ENCODE measurements at regions not wholly inside any gene's neighbourhood (a gene's known extent, or its start where the extent isn't known, plus 50 kb on each side); places are given as distances from the start of the nearest gene placed in this dataset.

DNA sequence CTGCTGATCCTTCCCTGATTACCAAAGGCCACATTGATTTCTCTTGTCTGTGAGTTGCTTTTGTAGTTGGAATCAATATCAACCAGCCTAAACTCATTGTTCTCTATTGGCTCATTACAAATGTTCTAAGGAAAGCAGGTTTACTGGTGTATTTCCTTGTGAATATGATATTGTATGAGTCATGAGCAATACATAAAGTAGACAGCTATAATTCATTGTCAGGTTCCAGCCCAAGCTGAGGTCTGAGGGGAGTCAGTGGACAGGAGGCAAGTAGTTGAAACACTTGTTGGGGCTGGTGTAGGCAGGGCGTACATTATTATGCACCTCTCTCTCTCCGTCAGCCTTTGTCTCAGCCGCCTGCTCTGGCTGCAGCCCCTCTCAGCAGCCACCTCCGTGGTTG is 451.7 kb downstream of the IPMK start:
- no peak overlapping the region for H3K18ac ChIP-seq (ENCODE audit: low read length)
- H3K9ac ChIP-seq (ENCODE audit: low read depth, low read length, poor library complexity): no peak overlapping the region
- H2BK15ac ChIP-seq (ENCODE audit: low read length): no peak overlapping the region
- H3K4me2 ChIP-seq (ENCODE audit: insufficient read depth, low read length, poor library complexity, severe bottlenecking): no peak overlapping the region
- H3K9me3 ChIP-seq (replicated peaks in 1 of 2; ENCODE audit: control insufficient read depth in 2 of 2, insufficient read depth in 1 of 2, low read depth in 1 of 2, low read length in 2 of 2): no peaks in the 10 kb centered on the region
- H3K4ac ChIP-seq (ENCODE audit: low read length): no peak overlapping the region
- WGBS, 2 donors (ENCODE audit: extremely low coverage in 2 of 2, insufficient read length in 2 of 2, insufficient replicate concordance in 1 of 2): no CpG with 5 or more reads among the region's 4 CpGs
- H2AFZ ChIP-seq (ENCODE audit: low read length): no peak overlapping the region
- H2BK5ac ChIP-seq (ENCODE audit: low read length): no peak overlapping the region
- H3K4me3 ChIP-seq (ENCODE audit: low read length in 2 of 2): no peak overlapping the region
- no peak overlapping the region for H4K91ac ChIP-seq (ENCODE audit: low read depth, low read length, poor library complexity)
- H3K27me3 ChIP-seq (ENCODE audit: control insufficient read depth in 3 of 3, insufficient read depth in 3 of 3, low read depth in 1 of 3, low read length in 3 of 3): no peaks in the 10 kb centered on the region
- no peaks in the 10 kb centered on the region for H3K36me3 ChIP-seq (replicated peaks in 1 of 2; ENCODE audit: control insufficient read depth in 2 of 2, insufficient read depth in 2 of 2, low read length in 2 of 2)
- no peak for DNase-seq (ENCODE audit: low spot score)
- H3K23ac ChIP-seq (ENCODE audit: low read depth, low read length, poor library complexity): no peak overlapping the region
- H4K8ac ChIP-seq (ENCODE audit: low read depth, low read length): no peak overlapping the region
- no peak overlapping the region for H3K27ac ChIP-seq (replicated peaks; ENCODE audit: low read length)
- H2BK12ac ChIP-seq (ENCODE audit: low read length): no peak overlapping the region
- no peaks in the 10 kb centered on the region for H3K4me1 ChIP-seq (ENCODE audit: control insufficient read depth in 2 of 2, insufficient read depth in 1 of 2, low read depth in 1 of 2, low read length in 2 of 2)
- H3K14ac ChIP-seq (ENCODE audit: low read length): no peak overlapping the region
- H2AK5ac ChIP-seq (ENCODE audit: low read depth, low read length): no peak overlapping the region
- no peaks in the 10 kb centered on the region for H3K79me1 ChIP-seq (ENCODE audit: low read depth, low read length)
- H2BK120ac ChIP-seq (ENCODE audit: low read depth, low read length): no peak overlapping the region

DNA sequence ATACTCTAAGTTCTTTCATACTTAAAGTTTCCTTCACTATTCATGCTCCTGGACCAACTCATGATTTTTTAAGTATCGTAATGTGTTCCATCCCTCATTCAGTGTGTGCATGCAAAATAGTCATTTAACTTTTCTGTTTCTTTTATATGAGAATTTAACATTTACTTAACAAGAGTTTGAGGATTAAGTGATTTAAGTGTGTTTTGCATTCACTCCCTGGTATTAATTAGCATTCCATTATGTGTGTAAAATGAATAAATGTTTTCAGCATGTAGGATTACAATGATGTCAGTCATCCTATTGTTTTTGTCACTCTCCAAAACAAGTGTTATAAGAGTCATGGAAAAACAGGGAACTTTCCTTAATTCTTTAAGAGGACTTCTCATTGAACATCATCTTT is 457.7 kb downstream of the IPMK start:
- Histone ChIP-seq H3K9me3 (replicated peaks in 1 of 2; ENCODE audit: control insufficient read depth in 2 of 2, insufficient read depth in 1 of 2, low read depth in 1 of 2, low read length in 2 of 2) (no peaks in the 10 kb centered on the region), H3K36me3 (replicated peaks in 1 of 2; ENCODE audit: control insufficient read depth in 2 of 2, insufficient read depth in 2 of 2, low read length in 2 of 2) (no peaks in the 10 kb centered on the region), H4K8ac (ENCODE audit: low read depth, low read length) (no peak overlapping the region), H3K4me3 (ENCODE audit: low read length in 2 of 2) (no peak overlapping the region), H2BK15ac (ENCODE audit: low read length) (no peak overlapping the region), H3K9ac (ENCODE audit: low read depth, low read length, poor library complexity) (no peak overlapping the region), H3K23ac (ENCODE audit: low read depth, low read length, poor library complexity) (no peak overlapping the region), H3K4me1 (ENCODE audit: control insufficient read depth in 2 of 2, insufficient read depth in 1 of 2, low read depth in 1 of 2, low read length in 2 of 2) (no peaks in the 10 kb centered on the region), H3K4me2 (ENCODE audit: insufficient read depth, low read length, poor library complexity, severe bottlenecking) (no peak overlapping the region), H2AK5ac (ENCODE audit: low read depth, low read length) (no peak overlapping the region), H3K27me3 (ENCODE audit: control insufficient read depth in 3 of 3, insufficient read depth in 3 of 3, low read depth in 1 of 3, low read length in 3 of 3) (no peaks in the 10 kb centered on the region), H3K18ac (ENCODE audit: low read length) (no peak overlapping the region), H3K27ac (replicated peaks; ENCODE audit: low read length) (no peak overlapping the region), H2BK5ac (ENCODE audit: low read length) (no peak overlapping the region), H3K14ac (ENCODE audit: low read length) (no peak overlapping the region), H2BK120ac (ENCODE audit: low read depth, low read length) (no peak overlapping the region), H2BK12ac (ENCODE audit: low read length) (no peak overlapping the region), H4K91ac (ENCODE audit: low read depth, low read length, poor library complexity) (no peak overlapping the region), H2AFZ (ENCODE audit: low read length) (no peak overlapping the region), H3K4ac (ENCODE audit: low read length) (no peak overlapping the region), H3K79me1 (ENCODE audit: low read depth, low read length) (no peaks in the 10 kb centered on the region)
- no peak for DNase-seq (ENCODE audit: low spot score)
- WGBS, 2 donors (ENCODE audit: extremely low coverage in 2 of 2, insufficient read length in 2 of 2, insufficient replicate concordance in 1 of 2): no CpG with 5 or more reads among the region's 1 CpG

DNA sequence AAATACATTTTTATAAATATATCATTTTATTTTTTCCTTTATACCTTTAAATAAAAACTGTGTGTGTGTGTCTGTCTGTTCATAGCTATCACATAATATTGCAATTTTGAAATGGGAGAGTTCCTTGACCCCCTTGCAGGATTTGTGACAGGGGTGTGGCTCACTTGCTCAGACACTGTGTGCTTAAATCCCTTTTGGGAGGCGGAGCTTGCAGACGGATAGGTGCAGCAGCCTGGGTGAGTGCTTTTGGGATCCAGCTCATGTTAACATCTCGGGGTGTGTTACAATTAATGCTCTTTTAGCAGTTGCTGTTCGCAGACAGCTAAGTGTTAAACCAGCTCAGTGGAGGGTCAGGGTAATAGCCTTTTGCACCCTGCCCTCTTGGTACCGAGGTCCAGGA is 459.8 kb downstream of the IPMK start:
- H2AFZ ChIP-seq (ENCODE audit: low read length): no peak overlapping the region
- no peak overlapping the region for H3K9ac ChIP-seq (ENCODE audit: low read depth, low read length, poor library complexity)
- H2BK15ac ChIP-seq (ENCODE audit: low read length): no peak overlapping the region
- H3K9me3 ChIP-seq (replicated peaks in 1 of 2; ENCODE audit: control insufficient read depth in 2 of 2, insufficient read depth in 1 of 2, low read depth in 1 of 2, low read length in 2 of 2): no peaks in the 10 kb centered on the region
- no peak overlapping the region for H2BK5ac ChIP-seq (ENCODE audit: low read length)
- no peak overlapping the region for H3K4ac ChIP-seq (ENCODE audit: low read length)
- H3K27me3 ChIP-seq (ENCODE audit: control insufficient read depth in 3 of 3, insufficient read depth in 3 of 3, low read depth in 1 of 3, low read length in 3 of 3): no peaks in the 10 kb centered on the region
- H4K91ac ChIP-seq (ENCODE audit: low read depth, low read length, poor library complexity): no peak overlapping the region
- no peak overlapping the region for H2BK12ac ChIP-seq (ENCODE audit: low read length)
- no peak overlapping the region for H3K14ac ChIP-seq (ENCODE audit: low read length)
- no peaks in the 10 kb centered on the region for H3K79me1 ChIP-seq (ENCODE audit: low read depth, low read length)
- no peak overlapping the region for H3K23ac ChIP-seq (ENCODE audit: low read depth, low read length, poor library complexity)
- H4K8ac ChIP-seq (ENCODE audit: low read depth, low read length): no peak overlapping the region
- no peak for DNase-seq (ENCODE audit: low spot score)
- H3K27ac ChIP-seq (replicated peaks; ENCODE audit: low read length): no peak overlapping the region
- no CpG with 5 or more reads among the region's 5 CpGs for WGBS, 2 donors (ENCODE audit: extremely low coverage in 2 of 2, insufficient read length in 2 of 2, insufficient replicate concordance in 1 of 2)
- H3K36me3 ChIP-seq (replicated peaks in 1 of 2; ENCODE audit: control insufficient read depth in 2 of 2, insufficient read depth in 2 of 2, low read length in 2 of 2): no peaks in the 10 kb centered on the region
- H2AK5ac ChIP-seq (ENCODE audit: low read depth, low read length): no peak overlapping the region
- H3K4me2 ChIP-seq (ENCODE audit: insufficient read depth, low read length, poor library complexity, severe bottlenecking): no peak overlapping the region
- no peak overlapping the region for H2BK120ac ChIP-seq (ENCODE audit: low read depth, low read length)
- H3K4me3 ChIP-seq (ENCODE audit: low read length in 2 of 2): no peak overlapping the region
- no peak overlapping the region for H3K18ac ChIP-seq (ENCODE audit: low read length)
- H3K4me1 ChIP-seq (ENCODE audit: control insufficient read depth in 2 of 2, insufficient read depth in 1 of 2, low read depth in 1 of 2, low read length in 2 of 2): no peaks in the 10 kb centered on the region

DNA sequence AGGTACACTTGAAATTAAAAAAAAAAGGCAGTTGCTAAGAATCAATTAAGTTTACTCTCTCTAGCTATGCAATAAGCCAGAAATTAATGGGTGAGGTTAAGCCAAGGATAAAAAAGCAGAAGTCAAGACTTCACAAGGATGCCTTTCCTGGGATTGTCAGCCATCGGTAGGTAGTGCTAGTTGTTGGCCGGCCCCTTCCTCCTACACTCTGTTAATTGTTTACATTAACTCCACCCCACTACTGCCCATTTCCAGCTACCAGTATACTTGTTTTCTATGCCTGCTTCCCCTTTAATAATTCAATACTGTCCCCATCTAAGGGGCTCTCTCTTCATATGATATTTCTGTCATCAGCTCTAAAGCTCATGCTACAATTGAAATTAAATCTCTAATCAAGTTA is 461.0 kb downstream of the IPMK start:
- H3K14ac ChIP-seq (ENCODE audit: low read length): no peak overlapping the region
- no peak overlapping the region for H2AK5ac ChIP-seq (ENCODE audit: low read depth, low read length)
- no peak for DNase-seq (ENCODE audit: low spot score)
- no peak overlapping the region for H3K9ac ChIP-seq (ENCODE audit: low read depth, low read length, poor library complexity)
- H3K18ac ChIP-seq (ENCODE audit: low read length): no peak overlapping the region
- H3K79me1 ChIP-seq (ENCODE audit: low read depth, low read length): no peaks in the 10 kb centered on the region
- no peak overlapping the region for H2BK120ac ChIP-seq (ENCODE audit: low read depth, low read length)
- H3K4me2 ChIP-seq (ENCODE audit: insufficient read depth, low read length, poor library complexity, severe bottlenecking): no peak overlapping the region
- no peak overlapping the region for H3K4ac ChIP-seq (ENCODE audit: low read length)
- H3K27ac ChIP-seq (replicated peaks; ENCODE audit: low read length): no peak overlapping the region
- no peak overlapping the region for H2BK15ac ChIP-seq (ENCODE audit: low read length)
- H4K91ac ChIP-seq (ENCODE audit: low read depth, low read length, poor library complexity): no peak overlapping the region
- no peaks in the 10 kb centered on the region for H3K4me1 ChIP-seq (ENCODE audit: control insufficient read depth in 2 of 2, insufficient read depth in 1 of 2, low read depth in 1 of 2, low read length in 2 of 2)
- no peaks in the 10 kb centered on the region for H3K9me3 ChIP-seq (replicated peaks in 1 of 2; ENCODE audit: control insufficient read depth in 2 of 2, insufficient read depth in 1 of 2, low read depth in 1 of 2, low read length in 2 of 2)
- no peak overlapping the region for H3K23ac ChIP-seq (ENCODE audit: low read depth, low read length, poor library complexity)
- H2AFZ ChIP-seq (ENCODE audit: low read length): no peak overlapping the region
- H4K8ac ChIP-seq (ENCODE audit: low read depth, low read length): no peak overlapping the region
- H3K4me3 ChIP-seq (ENCODE audit: low read length in 2 of 2): no peak overlapping the region
- H2BK5ac ChIP-seq (ENCODE audit: low read length): no peak overlapping the region
- H3K27me3 ChIP-seq (ENCODE audit: control insufficient read depth in 3 of 3, insufficient read depth in 3 of 3, low read depth in 1 of 3, low read length in 3 of 3): no peaks in the 10 kb centered on the region
- H2BK12ac ChIP-seq (ENCODE audit: low read length): no peak overlapping the region
- no peaks in the 10 kb centered on the region for H3K36me3 ChIP-seq (replicated peaks in 1 of 2; ENCODE audit: control insufficient read depth in 2 of 2, insufficient read depth in 2 of 2, low read length in 2 of 2)
- no CpG with 5 or more reads among the region's 2 CpGs for WGBS, 2 donors (ENCODE audit: extremely low coverage in 2 of 2, insufficient read length in 2 of 2, insufficient replicate concordance in 1 of 2)
